Memory B cell (primary cell): ENCODE measurements at regions not wholly inside any gene's neighbourhood (a gene's known extent, or its start where the extent isn't known, plus 50 kb on each side); places are given as distances from the start of the nearest gene placed in this dataset.

Experiments used
- ATAC-seq: fragments of 150-1000 bp; cut with Tn5 transposase; 2 replicates; pipeline ENCODE4 v1.10.0; 2021; ENCODE audit warnings: low read depth, mild to moderate bottlenecking, moderate library complexity
- DNase-seq, 2 donors: peaks; one replicate each; pipeline ENCODE4 v3.0.0; 2022; ENCODE audit warnings: low spot score in 2 of 2
- H3K27ac Mint-ChIP-seq: one replicate; pipeline ENCODE4 v1.8.0; 2022; ENCODE audit warnings: mild to moderate bottlenecking, moderate library complexity, mixed read lengths
- H3K27me3 Mint-ChIP-seq: one replicate; pipeline ENCODE4 v1.8.0; 2022; ENCODE audit warnings: mixed read lengths
- H3K36me3 Mint-ChIP-seq: one replicate; pipeline ENCODE4 v1.8.0; 2022; ENCODE audit warnings: mild to moderate bottlenecking, mixed read lengths
- H3K4me1 Mint-ChIP-seq: one replicate; pipeline ENCODE4 v1.8.0; 2022; ENCODE audit warnings: mixed read lengths
- H3K4me3 Mint-ChIP-seq: one replicate; pipeline ENCODE4 v1.8.0; 2022; ENCODE audit warnings: mild to moderate bottlenecking, moderate library complexity, mixed read lengths
- H3K9me3 Mint-ChIP-seq: one replicate; pipeline ENCODE4 v1.8.0; 2022; ENCODE audit warnings: mixed read lengths

GRCh38 chr7:155373359-155374273 is 75.9 kb downstream of the INSIG1 start:
- ATAC-seq (peak; percentile 22), DNase-seq (peak in 1 of 2 donors; percentile 43)
- peaks cover 20% of the 10 kb centered on the region for H3K4me1 Mint-ChIP-seq
- H3K4me3 Mint-ChIP-seq: peak overlapping the region; percentile 88
- no peak overlapping the region for H3K27ac Mint-ChIP-seq
- no peaks in the 10 kb centered on the region for H3K9me3 Mint-ChIP-seq
- H3K27me3 Mint-ChIP-seq: peaks cover 35% of the 10 kb centered on the region
- peaks cover 2% of the 10 kb centered on the region for H3K36me3 Mint-ChIP-seq

- DNase-seq (no peak), ATAC-seq (no peak)
- H3K9me3 Mint-ChIP-seq: no peaks in the 10 kb centered on the region
- H3K4me3 Mint-ChIP-seq: peak overlapping the region; percentile 88
- H3K36me3 Mint-ChIP-seq: no peaks in the 10 kb centered on the region
- H3K27ac Mint-ChIP-seq: no peak overlapping the region
- peaks cover 31% of the 10 kb centered on the region for H3K27me3 Mint-ChIP-seq
- H3K4me1 Mint-ChIP-seq: peaks cover 22% of the 10 kb centered on the region
These were observed 76.9 kb downstream of the INSIG1 start for GRCh38 chr7:155374276-155375252.

- H3K27me3 Mint-ChIP-seq: peaks cover 39% of the 10 kb centered on the region
- peak overlapping the region; percentile 33 for H3K4me3 Mint-ChIP-seq
- peaks cover 27% of the 10 kb centered on the region for H3K4me1 Mint-ChIP-seq
- no peak for ATAC-seq
- H3K36me3 Mint-ChIP-seq: no peaks in the 10 kb centered on the region
- H3K27ac Mint-ChIP-seq: no peak overlapping the region
- no peaks in the 10 kb centered on the region for H3K9me3 Mint-ChIP-seq
- no peak for DNase-seq
These were observed 77.9 kb downstream of the INSIG1 start for GRCh38 chr7:155375337-155376277.

- Mint-ChIP-seq H3K27me3 (peaks cover 40% of the 10 kb centered on the region), H3K4me3 (no peak overlapping the region), H3K36me3 (no peaks in the 10 kb centered on the region), H3K4me1 (peaks cover 33% of the 10 kb centered on the region), H3K9me3 (no peaks in the 10 kb centered on the region), H3K27ac (no peak overlapping the region)
- DNase-seq: no peak
- ATAC-seq: no peak
These were observed 79.6 kb downstream of the INSIG1 start for GRCh38 chr7:155377071-155377837.

GRCh38 chr7:155377838-155378579 is 79.9 kb upstream of the EN2 start:
- H3K4me1 Mint-ChIP-seq: peaks cover 30% of the 10 kb centered on the region
- no peak overlapping the region for H3K4me3 Mint-ChIP-seq
- H3K27ac Mint-ChIP-seq: no peak overlapping the region
- no peak for DNase-seq
- no peak for ATAC-seq
- no peaks in the 10 kb centered on the region for H3K36me3 Mint-ChIP-seq
- peaks cover 40% of the 10 kb centered on the region for H3K27me3 Mint-ChIP-seq
- no peaks in the 10 kb centered on the region for H3K9me3 Mint-ChIP-seq

- H3K4me3 Mint-ChIP-seq: no peak overlapping the region
- no peak for ATAC-seq
These were observed 79.4 kb upstream of the EN2 start for GRCh38 chr7:155378580-155378934.

GRCh38 chr7:155378959-155379871 is 78.7 kb upstream of the EN2 start:
- no peak overlapping the region for H3K27ac Mint-ChIP-seq

More at GRCh38 chr7:155378580-155378934, 79.4 kb upstream of the EN2 start:
- Mint-ChIP-seq H3K27ac (no peak overlapping the region), H3K36me3 (no peaks in the 10 kb centered on the region), H3K9me3 (no peaks in the 10 kb centered on the region), H3K4me1 (peaks cover 26% of the 10 kb centered on the region), H3K27me3 (peaks cover 35% of the 10 kb centered on the region)
- DNase-seq: no peak

GRCh38 chr7:155380221-155380861 is 77.6 kb upstream of the EN2 start:
- peak; percentile 89 for ATAC-seq
- Mint-ChIP-seq H3K4me3 (no peak overlapping the region), H3K27ac (no peak overlapping the region), H3K9me3 (no peaks in the 10 kb centered on the region), H3K36me3 (no peaks in the 10 kb centered on the region), H3K27me3 (peaks cover 35% of the 10 kb centered on the region), H3K4me1 (peaks cover 19% of the 10 kb centered on the region)
- DNase-seq: peak; percentile 66 to 68

More at GRCh38 chr7:155378959-155379871, 78.7 kb upstream of the EN2 start:
- H3K4me1 Mint-ChIP-seq: peaks cover 24% of the 10 kb centered on the region
- ATAC-seq: no peak
- peaks cover 36% of the 10 kb centered on the region for H3K27me3 Mint-ChIP-seq
- DNase-seq: no peak
- no peak overlapping the region for H3K4me3 Mint-ChIP-seq
- no peaks in the 10 kb centered on the region for H3K36me3 Mint-ChIP-seq
- no peaks in the 10 kb centered on the region for H3K9me3 Mint-ChIP-seq

- Mint-ChIP-seq H3K4me1 (peaks cover 17% of the 10 kb centered on the region), H3K36me3 (no peaks in the 10 kb centered on the region), H3K9me3 (no peaks in the 10 kb centered on the region), H3K4me3 (no peak overlapping the region), H3K27ac (no peak overlapping the region), H3K27me3 (peaks cover 28% of the 10 kb centered on the region)
- ATAC-seq (no peak), DNase-seq (no peak)
These were observed 76.7 kb upstream of the EN2 start for GRCh38 chr7:155380976-155381851.

- DNase-seq (no peak), ATAC-seq (peak; percentile 13)
- Mint-ChIP-seq H3K27ac (no peak overlapping the region), H3K4me1 (peaks cover 17% of the 10 kb centered on the region), H3K27me3 (peaks cover 28% of the 10 kb centered on the region), H3K4me3 (peak overlapping the region; percentile 78), H3K9me3 (no peaks in the 10 kb centered on the region), H3K36me3 (no peaks in the 10 kb centered on the region)
These were observed 75.8 kb upstream of the EN2 start for GRCh38 chr7:155381852-155382801.
